GM23338 (cell line): ENCODE measurements at regions not wholly inside any gene's neighbourhood (a gene's known extent, or its start where the extent isn't known, plus 50 kb on each side); places are given as distances from the start of the nearest gene placed in this dataset.
A peak's percentile ranks its signal among the peaks of the same experiment; 100 is the strongest.

Experiments
- ATAC-seq: fragments of 200-7000 bp; cut with Tn5 transposase; 3 replicates; pipeline ENCODE4 v1.9.1; 2020
- DNase-seq: peaks from one replicate; pipeline ENCODE4 v3.0.0-alpha.2; 2015; ENCODE audit warnings: low spot score
- H2AFZ ChIP-seq: fragments of 200-600 bp; sonication (generic); 2 replicates; pipeline ENCODE4 v1.8.0; 2016; ENCODE audit warnings: antibody characterized with exemption, mild to moderate bottlenecking, moderate library complexity
- H3F3A ChIP-seq: fragments of 200-600 bp; sonication (generic); replicated peaks from 2 replicates; pipeline ENCODE4 v1.8.0; 2017; ENCODE audit warnings: antibody characterized with exemption, mixed run types, low read depth
- H3K27ac ChIP-seq: fragments of 200-600 bp; sonication (generic); 2 replicates; pipeline ENCODE4 v1.6.1; 2016; ENCODE audit warnings: low read depth
- H3K27me3 ChIP-seq: fragments of 200-600 bp; sonication (generic); 2 replicates; pipeline ENCODE4 v1.8.0; 2016; ENCODE audit warnings: mild to moderate bottlenecking, mixed run types, moderate library complexity; ENCODE audit not compliant: insufficient read depth
- H3K36me3 ChIP-seq: fragments of 200-600 bp; sonication (generic); 2 replicates; pipeline ENCODE4 v1.8.0; 2016; ENCODE audit warnings: mild to moderate bottlenecking; ENCODE audit not compliant: insufficient read depth
- H3K4me1 ChIP-seq: fragments of 200-600 bp; sonication (generic); 2 replicates; pipeline ENCODE4 v1.8.0; 2016; ENCODE audit warnings: mild to moderate bottlenecking, moderate library complexity; ENCODE audit not compliant: insufficient read depth
- H3K4me2 ChIP-seq: fragments of 200-600 bp; sonication (generic); 2 replicates; pipeline ENCODE4 v1.7.1; 2017; ENCODE audit warnings: mixed run types
- H3K4me3 ChIP-seq: fragments of 200-600 bp; sonication (generic); 2 replicates; pipeline ENCODE4 v1.6.1; 2016; ENCODE audit warnings: mixed run types
- H3K79me2 ChIP-seq: fragments of 200-600 bp; sonication (generic); replicated peaks from 2 replicates; pipeline ENCODE4 v1.8.0; 2017; ENCODE audit warnings: mild to moderate bottlenecking; ENCODE audit not compliant: insufficient read depth
- H3K9me2 ChIP-seq: fragments of 200-600 bp; sonication (generic); 2 replicates; pipeline ENCODE4 v1.8.0; 2017; ENCODE audit not compliant: insufficient read depth
- H4K20me1 ChIP-seq: fragments of 200-600 bp; sonication (generic); replicated peaks from 2 replicates; pipeline ENCODE4 v1.8.0; 2017; ENCODE audit warnings: mild to moderate bottlenecking; ENCODE audit not compliant: insufficient read depth
- H3K27ac Mint-ChIP-seq: 2 replicates; pipeline ENCODE4 v1.8.0; 2020; ENCODE audit warnings: inconsistent platforms, mild to moderate bottlenecking, moderate library complexity, mixed read lengths
- H3K27me3 Mint-ChIP-seq: 3 replicates; pipeline ENCODE4 v1.8.0; 2022; ENCODE audit warnings: low read depth, mild to moderate bottlenecking, moderate library complexity, mixed read lengths, inconsistent platforms; ENCODE audit not compliant: insufficient read depth, poor library complexity
- H3K36me3 Mint-ChIP-seq: 3 replicates; pipeline ENCODE4 v1.8.0; 2021; ENCODE audit warnings: low read depth, mild to moderate bottlenecking, inconsistent platforms, moderate library complexity, mixed read lengths
- H3K4me1 Mint-ChIP-seq: 3 replicates; pipeline ENCODE4 v1.8.0; 2020; ENCODE audit warnings: mild to moderate bottlenecking, inconsistent platforms, mixed read lengths
- H3K4me3 Mint-ChIP-seq: 3 replicates; pipeline ENCODE4 v1.8.0; 2021; ENCODE audit warnings: moderate library complexity, mild to moderate bottlenecking, inconsistent platforms, mixed read lengths
- H3K9me3 Mint-ChIP-seq: 3 replicates; pipeline ENCODE4 v1.8.0; 2020; ENCODE audit warnings: moderate library complexity, mild to moderate bottlenecking, inconsistent platforms, mixed read lengths
- CREB1 ChIP-seq: fragments of 250-450 bp; sonication (Bioruptor Pico); IDR thresholded peaks from 2 replicates; pipeline ENCODE4 v1.5.0; 2020; ENCODE audit warnings: low read depth, mild to moderate bottlenecking, moderate library complexity
- CTCF ChIP-seq, 2 experiments: fragments of 200-600 bp in 1 of 2; sonication (generic) in 1 of 2; conservative IDR thresholded peaks; 2 replicates each; pipeline versions ENCODE4 v1.5.1 to v1.6.1; 2016 to 2017; ENCODE audit warnings: antibody characterized with exemption in 2 of 2, low read depth in 2 of 2, mild to moderate bottlenecking in 2 of 2, moderate library complexity in 1 of 2
- EZH2 ChIP-seq: fragments of 200-600 bp; sonication (generic); IDR thresholded peaks from one replicate; pipeline ENCODE4 v1.8.0; 2017; ENCODE audit warnings: antibody characterized with exemption, mild to moderate bottlenecking, low read depth; ENCODE audit not compliant: unreplicated experiment
- EZH2phosphoT487 ChIP-seq: fragments of 200-600 bp; sonication (generic); IDR thresholded peaks from one replicate; pipeline ENCODE4 v1.8.1; 2018; ENCODE audit warnings: antibody characterized with exemption; ENCODE audit not compliant: unreplicated experiment
- JUNB ChIP-seq: IDR thresholded peaks from one replicate; pipeline ENCODE4 v1.6.1; 2016; ENCODE audit warnings: antibody characterized with exemption; ENCODE audit not compliant: unreplicated experiment
- NANOG ChIP-seq: IDR thresholded peaks from 2 replicates; pipeline ENCODE4 v1.6.1; 2016; ENCODE audit warnings: antibody characterized with exemption, borderline replicate concordance
- STAT1 ChIP-seq: IDR thresholded peaks from one replicate; pipeline ENCODE4 v1.6.1; 2016; ENCODE audit warnings: antibody characterized with exemption; ENCODE audit not compliant: unreplicated experiment
- ZNF114 ChIP-seq: fragments of 250-450 bp; sonication (Bioruptor Pico); IDR thresholded peaks from 2 replicates; pipeline ENCODE4 v1.5.0; 2020; ENCODE audit warnings: mild to moderate bottlenecking, moderate library complexity
- ZNF462 ChIP-seq: fragments of 250-450 bp; sonication (Bioruptor Pico); IDR thresholded peaks from 2 replicates; pipeline ENCODE4 v1.5.0; 2020; ENCODE audit warnings: mild to moderate bottlenecking, moderate library complexity

DNA sequence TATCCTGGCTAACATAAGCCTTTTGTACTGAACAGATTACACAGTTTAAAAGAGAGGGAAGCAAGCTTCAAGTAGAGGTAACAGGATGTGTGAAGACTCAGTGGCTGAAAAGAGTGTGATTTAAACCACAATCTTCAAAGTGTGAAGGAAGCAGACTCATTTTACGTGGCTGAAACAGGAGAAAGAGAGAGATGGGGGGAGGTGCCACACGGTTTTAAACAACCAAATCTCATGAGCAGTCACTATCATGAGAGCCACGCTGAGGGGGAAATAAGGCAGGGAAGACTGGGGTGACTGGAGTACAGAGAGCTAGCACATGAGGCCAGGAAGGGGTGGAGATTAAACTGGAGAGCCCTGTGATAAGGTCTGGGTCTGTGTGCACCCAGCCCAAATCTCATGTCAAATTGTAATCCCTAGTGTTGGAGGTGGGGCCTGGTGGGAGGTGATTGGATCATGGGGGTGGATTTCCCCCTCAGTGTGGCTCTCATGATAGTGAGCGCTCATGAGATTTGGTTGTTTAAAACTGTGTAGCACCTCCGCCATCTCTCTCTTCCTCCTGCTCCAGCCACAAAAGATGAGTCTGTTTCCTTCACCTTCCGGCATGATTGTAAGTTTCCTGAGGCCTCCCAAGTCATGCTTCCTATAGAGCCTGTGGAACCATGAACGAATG is 318.6 kb upstream of the CD180 start:
- TF ChIP-seq ZNF114 (CRISPR knock-in tag): no peak
- Mint-ChIP-seq H3K4me3 (no peak overlapping the region), H3K27me3 (no peaks in the 10 kb centered on the region), H3K4me1 (no peaks in the 10 kb centered on the region), H3K9me3 (no peaks in the 10 kb centered on the region), H3K36me3 (no peaks in the 10 kb centered on the region), H3K27ac (no peak overlapping the region)
- H3K4me1 ChIP-seq: no peaks in the 10 kb centered on the region
- H3K9me2 ChIP-seq: no peaks in the 10 kb centered on the region
- H2AFZ ChIP-seq: peak overlapping the region; percentile 81; the same call in 1 of the 2 replicates
- H3K27ac ChIP-seq: no peak overlapping the region
- no peak overlapping the region for H3K4me2 ChIP-seq
- no peaks in the 10 kb centered on the region for H3F3A ChIP-seq
- DNase-seq (no peak), ATAC-seq (no peak)
- H3K27me3 ChIP-seq: no peaks in the 10 kb centered on the region
- H3K79me2 ChIP-seq: no peaks in the 10 kb centered on the region
- no peaks in the 10 kb centered on the region for H3K36me3 ChIP-seq
- H4K20me1 ChIP-seq: no peaks in the 10 kb centered on the region; the same call in 1 of the 2 replicates
- H3K4me3 ChIP-seq: no peak overlapping the region

GRCh38 chr5:67512758-67513157 is 316.2 kb upstream of the CD180 start:
- Histone ChIP-seq H2AFZ (no peak overlapping the region), H3K9me2 (no peaks in the 10 kb centered on the region), H3K4me2 (no peak overlapping the region), H3K4me1 (0 out of 2 replicates have a peak, but pooled peaks cover 5% of the 10 kb centered on the region), H3F3A (no peaks in the 10 kb centered on the region), H4K20me1 (no peaks in the 10 kb centered on the region), H3K36me3 (no peaks in the 10 kb centered on the region), H3K27me3 (no peaks in the 10 kb centered on the region), H3K4me3 (no peak overlapping the region), H3K79me2 (no peaks in the 10 kb centered on the region), H3K27ac (no peak overlapping the region)
- Mint-ChIP-seq H3K9me3 (no peaks in the 10 kb centered on the region), H3K27ac (no peak overlapping the region), H3K27me3 (no peaks in the 10 kb centered on the region), H3K4me3 (no peak overlapping the region), H3K4me1 (peaks cover 4% of the 10 kb centered on the region; the same call in 2 of the 3 replicates), H3K36me3 (no peaks in the 10 kb centered on the region)
- DNase-seq: no peak
- ATAC-seq: no peak
- TF ChIP-seq EZH2: no peak
- TF ChIP-seq STAT1: no peak
- no peak for TF ChIP-seq JUNB
- no peak for TF ChIP-seq NANOG
- no peak for TF ChIP-seq ZNF462
- no peak for TF ChIP-seq CREB1 (CRISPR knock-in tag)
- TF ChIP-seq CTCF (conservative IDR thresholded peaks at IDR 0.05; ENCODE audit: low read depth in 2 of 2): no peak
- no peak for TF ChIP-seq EZH2phosphoT487
